GM23338 (cell line): ENCODE measurements at regions not wholly inside any gene's neighbourhood (a gene's known extent, or its start where the extent isn't known, plus 50 kb on each side); places are given as distances from the start of the nearest gene placed in this dataset.

Experiments used
- CREB1 ChIP-seq: fragments of 250-450 bp; sonication (Bioruptor Pico); IDR thresholded peaks from 2 replicates; pipeline ENCODE4 v1.5.0; 2020; ENCODE audit warnings: low read depth, mild to moderate bottlenecking, moderate library complexity
- EZH2 ChIP-seq: fragments of 200-600 bp; sonication (generic); IDR thresholded peaks from one replicate; pipeline ENCODE4 v1.8.0; 2017; ENCODE audit warnings: antibody characterized with exemption, mild to moderate bottlenecking, low read depth; ENCODE audit not compliant: unreplicated experiment
- EZH2phosphoT487 ChIP-seq: fragments of 200-600 bp; sonication (generic); IDR thresholded peaks from one replicate; pipeline ENCODE4 v1.8.1; 2018; ENCODE audit warnings: antibody characterized with exemption; ENCODE audit not compliant: unreplicated experiment
- JUNB ChIP-seq: IDR thresholded peaks from one replicate; pipeline ENCODE4 v1.6.1; 2016; ENCODE audit warnings: antibody characterized with exemption; ENCODE audit not compliant: unreplicated experiment
- POLR2AphosphoS5 ChIP-seq: IDR thresholded peaks from 2 replicates; pipeline ENCODE4 v1.6.1; 2016; ENCODE audit warnings: antibody characterized with exemption, low read depth
- REST ChIP-seq: IDR thresholded peaks from one replicate; pipeline ENCODE4 v1.6.1; 2018; ENCODE audit warnings: antibody characterized with exemption; ENCODE audit not compliant: unreplicated experiment
- STAT1 ChIP-seq: IDR thresholded peaks from one replicate; pipeline ENCODE4 v1.6.1; 2016; ENCODE audit warnings: antibody characterized with exemption; ENCODE audit not compliant: unreplicated experiment
- ZNF114 ChIP-seq: fragments of 250-450 bp; sonication (Bioruptor Pico); IDR thresholded peaks from 2 replicates; pipeline ENCODE4 v1.5.0; 2020; ENCODE audit warnings: mild to moderate bottlenecking, moderate library complexity
- ZNF331 ChIP-seq: fragments of 250-450 bp; sonication (Bioruptor Pico); IDR thresholded peaks from 2 replicates; pipeline ENCODE4 v1.5.0; 2020; ENCODE audit warnings: low read depth, mild to moderate bottlenecking, moderate library complexity
- TF ChIP-seq, protein P1 (sequence below), 2 experiments: fragments of 200-600 bp in 1 of 2; sonication (generic) in 1 of 2; conservative IDR thresholded peaks; 2 replicates each; pipeline versions ENCODE4 v1.5.1 to v1.6.1; 2016 to 2017; ENCODE audit warnings: antibody characterized with exemption in 2 of 2, low read depth in 2 of 2, mild to moderate bottlenecking in 2 of 2, moderate library complexity in 1 of 2
- TF ChIP-seq, protein P2 (sequence below): fragments of 250-450 bp; sonication (Bioruptor Pico); IDR thresholded peaks from 2 replicates; pipeline ENCODE4 v1.5.0; 2020; ENCODE audit warnings: mild to moderate bottlenecking, moderate library complexity

- TF ChIP-seq, protein P1, sequence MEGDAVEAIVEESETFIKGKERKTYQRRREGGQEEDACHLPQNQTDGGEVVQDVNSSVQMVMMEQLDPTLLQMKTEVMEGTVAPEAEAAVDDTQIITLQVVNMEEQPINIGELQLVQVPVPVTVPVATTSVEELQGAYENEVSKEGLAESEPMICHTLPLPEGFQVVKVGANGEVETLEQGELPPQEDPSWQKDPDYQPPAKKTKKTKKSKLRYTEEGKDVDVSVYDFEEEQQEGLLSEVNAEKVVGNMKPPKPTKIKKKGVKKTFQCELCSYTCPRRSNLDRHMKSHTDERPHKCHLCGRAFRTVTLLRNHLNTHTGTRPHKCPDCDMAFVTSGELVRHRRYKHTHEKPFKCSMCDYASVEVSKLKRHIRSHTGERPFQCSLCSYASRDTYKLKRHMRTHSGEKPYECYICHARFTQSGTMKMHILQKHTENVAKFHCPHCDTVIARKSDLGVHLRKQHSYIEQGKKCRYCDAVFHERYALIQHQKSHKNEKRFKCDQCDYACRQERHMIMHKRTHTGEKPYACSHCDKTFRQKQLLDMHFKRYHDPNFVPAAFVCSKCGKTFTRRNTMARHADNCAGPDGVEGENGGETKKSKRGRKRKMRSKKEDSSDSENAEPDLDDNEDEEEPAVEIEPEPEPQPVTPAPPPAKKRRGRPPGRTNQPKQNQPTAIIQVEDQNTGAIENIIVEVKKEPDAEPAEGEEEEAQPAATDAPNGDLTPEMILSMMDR (conservative IDR thresholded peaks at IDR 0.05; ENCODE audit: low read depth in 2 of 2), result no peak
- TF ChIP-seq CREB1, result no peak
- TF ChIP-seq REST, result no peak
- no peak for TF ChIP-seq POLR2AphosphoS5
- no peak for TF ChIP-seq EZH2
- TF ChIP-seq STAT1, result no peak
- TF ChIP-seq EZH2phosphoT487, result no peak
- TF ChIP-seq, protein P2, sequence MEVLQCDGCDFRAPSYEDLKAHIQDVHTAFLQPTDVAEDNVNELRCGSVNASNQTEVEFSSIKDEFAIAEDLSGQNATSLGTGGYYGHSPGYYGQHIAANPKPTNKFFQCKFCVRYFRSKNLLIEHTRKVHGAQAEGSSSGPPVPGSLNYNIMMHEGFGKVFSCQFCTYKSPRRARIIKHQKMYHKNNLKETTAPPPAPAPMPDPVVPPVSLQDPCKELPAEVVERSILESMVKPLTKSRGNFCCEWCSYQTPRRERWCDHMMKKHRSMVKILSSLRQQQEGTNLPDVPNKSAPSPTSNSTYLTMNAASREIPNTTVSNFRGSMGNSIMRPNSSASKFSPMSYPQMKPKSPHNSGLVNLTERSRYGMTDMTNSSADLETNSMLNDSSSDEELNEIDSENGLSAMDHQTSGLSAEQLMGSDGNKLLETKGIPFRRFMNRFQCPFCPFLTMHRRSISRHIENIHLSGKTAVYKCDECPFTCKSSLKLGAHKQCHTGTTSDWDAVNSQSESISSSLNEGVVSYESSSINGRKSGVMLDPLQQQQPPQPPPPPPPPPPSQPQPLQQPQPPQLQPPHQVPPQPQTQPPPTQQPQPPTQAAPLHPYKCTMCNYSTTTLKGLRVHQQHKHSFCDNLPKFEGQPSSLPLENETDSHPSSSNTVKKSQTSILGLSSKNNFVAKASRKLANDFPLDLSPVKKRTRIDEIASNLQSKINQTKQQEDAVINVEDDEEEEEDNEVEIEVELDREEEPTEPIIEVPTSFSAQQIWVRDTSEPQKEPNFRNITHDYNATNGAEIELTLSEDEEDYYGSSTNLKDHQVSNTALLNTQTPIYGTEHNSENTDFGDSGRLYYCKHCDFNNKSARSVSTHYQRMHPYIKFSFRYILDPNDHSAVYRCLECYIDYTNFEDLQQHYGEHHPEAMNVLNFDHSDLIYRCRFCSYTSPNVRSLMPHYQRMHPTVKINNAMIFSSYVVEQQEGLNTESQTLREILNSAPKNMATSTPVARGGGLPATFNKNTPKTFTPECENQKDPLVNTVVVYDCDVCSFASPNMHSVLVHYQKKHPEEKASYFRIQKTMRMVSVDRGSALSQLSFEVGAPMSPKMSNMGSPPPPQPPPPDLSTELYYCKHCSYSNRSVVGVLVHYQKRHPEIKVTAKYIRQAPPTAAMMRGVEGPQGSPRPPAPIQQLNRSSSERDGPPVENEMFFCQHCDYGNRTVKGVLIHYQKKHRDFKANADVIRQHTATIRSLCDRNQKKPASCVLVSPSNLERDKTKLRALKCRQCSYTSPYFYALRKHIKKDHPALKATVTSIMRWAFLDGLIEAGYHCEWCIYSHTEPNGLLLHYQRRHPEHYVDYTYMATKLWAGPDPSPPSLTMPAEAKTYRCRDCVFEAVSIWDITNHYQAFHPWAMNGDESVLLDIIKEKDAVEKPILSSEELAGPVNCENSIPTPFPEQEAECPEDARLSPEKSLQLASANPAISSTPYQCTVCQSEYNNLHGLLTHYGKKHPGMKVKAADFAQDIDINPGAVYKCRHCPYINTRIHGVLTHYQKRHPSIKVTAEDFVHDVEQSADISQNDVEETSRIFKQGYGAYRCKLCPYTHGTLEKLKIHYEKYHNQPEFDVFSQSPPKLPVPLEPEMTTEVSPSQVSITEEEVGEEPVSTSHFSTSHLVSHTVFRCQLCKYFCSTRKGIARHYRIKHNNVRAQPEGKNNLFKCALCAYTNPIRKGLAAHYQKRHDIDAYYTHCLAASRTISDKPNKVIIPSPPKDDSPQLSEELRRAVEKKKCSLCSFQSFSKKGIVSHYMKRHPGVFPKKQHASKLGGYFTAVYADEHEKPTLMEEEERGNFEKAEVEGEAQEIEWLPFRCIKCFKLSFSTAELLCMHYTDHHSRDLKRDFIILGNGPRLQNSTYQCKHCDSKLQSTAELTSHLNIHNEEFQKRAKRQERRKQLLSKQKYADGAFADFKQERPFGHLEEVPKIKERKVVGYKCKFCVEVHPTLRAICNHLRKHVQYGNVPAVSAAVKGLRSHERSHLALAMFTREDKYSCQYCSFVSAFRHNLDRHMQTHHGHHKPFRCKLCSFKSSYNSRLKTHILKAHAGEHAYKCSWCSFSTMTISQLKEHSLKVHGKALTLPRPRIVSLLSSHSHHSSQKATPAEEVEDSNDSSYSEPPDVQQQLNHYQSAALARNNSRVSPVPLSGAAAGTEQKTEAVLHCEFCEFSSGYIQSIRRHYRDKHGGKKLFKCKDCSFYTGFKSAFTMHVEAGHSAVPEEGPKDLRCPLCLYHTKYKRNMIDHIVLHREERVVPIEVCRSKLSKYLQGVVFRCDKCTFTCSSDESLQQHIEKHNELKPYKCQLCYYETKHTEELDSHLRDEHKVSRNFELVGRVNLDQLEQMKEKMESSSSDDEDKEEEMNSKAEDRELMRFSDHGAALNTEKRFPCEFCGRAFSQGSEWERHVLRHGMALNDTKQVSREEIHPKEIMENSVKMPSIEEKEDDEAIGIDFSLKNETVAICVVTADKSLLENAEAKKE (CRISPR knock-in tag), result no peak
- no peak for TF ChIP-seq JUNB
- TF ChIP-seq ZNF114 (CRISPR knock-in tag), result no peak
- TF ChIP-seq ZNF331 (CRISPR knock-in tag), result no peak
These were observed 1559.7 kb upstream of the AGA start for GRCh38 chr4:179001918-179002317.
